ENCODE measurements at regions not wholly inside any gene's neighbourhood (a gene's known extent, or its start where the extent isn't known, plus 50 kb on each side); places are given as distances from the start of the nearest gene placed in this dataset.

DNA sequence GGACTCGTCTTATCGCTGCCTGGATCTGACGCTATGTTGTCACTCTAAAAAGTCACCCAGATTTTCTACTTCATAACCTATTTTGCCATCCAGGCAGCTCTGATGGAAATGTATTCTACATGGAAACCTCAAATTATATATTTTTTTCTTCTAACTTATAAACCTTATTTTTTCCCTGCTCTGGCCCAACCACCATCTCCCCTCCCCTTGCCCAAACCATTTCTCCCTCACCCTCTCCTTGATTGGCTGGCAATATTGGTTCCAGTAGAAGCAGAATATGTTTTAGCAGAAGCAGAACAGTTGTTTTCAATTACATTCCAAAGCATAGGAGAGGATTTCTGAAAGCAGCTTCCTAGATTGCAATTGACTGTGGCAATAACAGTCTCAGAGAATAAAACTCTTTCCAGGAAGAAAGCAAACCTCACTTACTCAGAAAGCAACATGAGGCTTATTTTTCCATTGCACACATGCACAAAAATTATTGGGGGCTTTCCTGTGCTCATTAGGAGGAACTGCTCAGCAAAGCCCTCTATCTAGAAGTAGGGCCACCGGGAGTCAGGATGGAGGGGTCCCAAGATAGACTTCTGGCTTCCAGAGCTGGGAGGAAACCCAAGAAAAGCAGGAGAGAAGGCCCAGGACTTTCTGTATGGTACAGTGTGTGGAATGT is 191.8 kb downstream of the ESM1 start:
- TF ChIP-seq, protein P1, sequence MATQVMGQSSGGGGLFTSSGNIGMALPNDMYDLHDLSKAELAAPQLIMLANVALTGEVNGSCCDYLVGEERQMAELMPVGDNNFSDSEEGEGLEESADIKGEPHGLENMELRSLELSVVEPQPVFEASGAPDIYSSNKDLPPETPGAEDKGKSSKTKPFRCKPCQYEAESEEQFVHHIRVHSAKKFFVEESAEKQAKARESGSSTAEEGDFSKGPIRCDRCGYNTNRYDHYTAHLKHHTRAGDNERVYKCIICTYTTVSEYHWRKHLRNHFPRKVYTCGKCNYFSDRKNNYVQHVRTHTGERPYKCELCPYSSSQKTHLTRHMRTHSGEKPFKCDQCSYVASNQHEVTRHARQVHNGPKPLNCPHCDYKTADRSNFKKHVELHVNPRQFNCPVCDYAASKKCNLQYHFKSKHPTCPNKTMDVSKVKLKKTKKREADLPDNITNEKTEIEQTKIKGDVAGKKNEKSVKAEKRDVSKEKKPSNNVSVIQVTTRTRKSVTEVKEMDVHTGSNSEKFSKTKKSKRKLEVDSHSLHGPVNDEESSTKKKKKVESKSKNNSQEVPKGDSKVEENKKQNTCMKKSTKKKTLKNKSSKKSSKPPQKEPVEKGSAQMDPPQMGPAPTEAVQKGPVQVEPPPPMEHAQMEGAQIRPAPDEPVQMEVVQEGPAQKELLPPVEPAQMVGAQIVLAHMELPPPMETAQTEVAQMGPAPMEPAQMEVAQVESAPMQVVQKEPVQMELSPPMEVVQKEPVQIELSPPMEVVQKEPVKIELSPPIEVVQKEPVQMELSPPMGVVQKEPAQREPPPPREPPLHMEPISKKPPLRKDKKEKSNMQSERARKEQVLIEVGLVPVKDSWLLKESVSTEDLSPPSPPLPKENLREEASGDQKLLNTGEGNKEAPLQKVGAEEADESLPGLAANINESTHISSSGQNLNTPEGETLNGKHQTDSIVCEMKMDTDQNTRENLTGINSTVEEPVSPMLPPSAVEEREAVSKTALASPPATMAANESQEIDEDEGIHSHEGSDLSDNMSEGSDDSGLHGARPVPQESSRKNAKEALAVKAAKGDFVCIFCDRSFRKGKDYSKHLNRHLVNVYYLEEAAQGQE (IDR thresholded peaks at IDR 0.05; ENCODE audit: low read depth), result no peak
- TF ChIP-seq ZBTB7A (IDR thresholded peaks at IDR 0.05; ENCODE audit: low read depth) (no peak), RAD21 (IDR thresholded peaks at IDR 0.05; ENCODE audit: low read depth) (no peak), EGR1 (IDR thresholded peaks at IDR 0.05) (no peak), CREB1 (IDR thresholded peaks at IDR 0.05; ENCODE audit: low read depth) (no peak), TEAD4 (IDR thresholded peaks at IDR 0.05) (no peak), EP300 (IDR thresholded peaks at IDR 0.05; ENCODE audit: borderline replicate concordance) (no peak), TAF1 (IDR thresholded peaks at IDR 0.05; ENCODE audit: low read depth) (no peak), YY1 (IDR thresholded peaks at IDR 0.05; ENCODE audit: low read depth) (no peak), TCF12 (IDR thresholded peaks at IDR 0.05; ENCODE audit: low read depth) (no peak), FOXM1 (IDR thresholded peaks at IDR 0.05; ENCODE audit: borderline replicate concordance, low read depth) (no peak)
- TF ChIP-seq, protein P2, sequence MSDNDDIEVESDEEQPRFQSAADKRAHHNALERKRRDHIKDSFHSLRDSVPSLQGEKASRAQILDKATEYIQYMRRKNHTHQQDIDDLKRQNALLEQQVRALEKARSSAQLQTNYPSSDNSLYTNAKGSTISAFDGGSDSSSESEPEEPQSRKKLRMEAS (IDR thresholded peaks at IDR 0.05), result no peak

DNA sequence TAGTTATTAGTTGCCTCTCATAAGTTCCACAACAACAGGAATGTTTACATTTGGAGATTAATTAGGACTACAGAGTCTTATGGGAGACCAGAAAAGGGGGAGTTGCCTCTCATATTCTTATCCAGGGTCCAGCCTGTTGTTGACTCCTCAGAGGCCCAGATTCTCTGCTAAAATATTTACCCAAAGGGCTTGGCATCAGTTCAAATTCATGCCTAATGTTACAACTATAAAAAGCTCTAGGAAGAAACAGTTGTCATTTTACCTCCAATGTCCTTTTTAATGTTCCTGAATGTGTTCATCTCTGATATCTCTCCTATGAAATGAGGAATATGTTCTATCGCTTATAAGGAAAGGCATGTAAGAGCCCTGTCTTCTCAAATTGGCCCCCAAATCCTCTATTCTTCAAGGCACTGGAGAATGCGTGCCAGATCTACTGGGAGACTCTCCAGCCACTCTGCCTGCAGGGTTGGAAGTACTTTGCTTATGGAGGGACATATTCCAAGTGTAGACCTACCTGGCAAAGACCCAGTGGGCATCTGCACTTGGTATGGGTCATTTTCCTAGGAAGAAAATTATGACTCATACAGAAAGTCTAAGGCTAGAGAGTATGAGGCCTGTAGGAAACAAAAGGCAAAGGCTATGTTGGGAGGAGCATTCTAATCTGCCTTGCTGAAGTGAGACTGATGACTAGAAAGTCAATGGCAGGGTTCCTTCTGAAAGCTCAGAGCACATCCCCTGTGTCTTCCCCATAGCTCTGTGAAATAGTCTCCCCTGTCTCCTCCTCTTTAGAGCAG is 192.6 kb downstream of the ESM1 start:
- TF ChIP-seq, protein P3, sequence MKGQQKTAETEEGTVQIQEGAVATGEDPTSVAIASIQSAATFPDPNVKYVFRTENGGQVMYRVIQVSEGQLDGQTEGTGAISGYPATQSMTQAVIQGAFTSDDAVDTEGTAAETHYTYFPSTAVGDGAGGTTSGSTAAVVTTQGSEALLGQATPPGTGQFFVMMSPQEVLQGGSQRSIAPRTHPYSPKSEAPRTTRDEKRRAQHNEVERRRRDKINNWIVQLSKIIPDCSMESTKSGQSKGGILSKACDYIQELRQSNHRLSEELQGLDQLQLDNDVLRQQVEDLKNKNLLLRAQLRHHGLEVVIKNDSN (IDR thresholded peaks at IDR 0.05), result no peak
- no peak for TF ChIP-seq TCF12 (IDR thresholded peaks at IDR 0.05; ENCODE audit: low read depth)
- no peak for TF ChIP-seq EP300 (IDR thresholded peaks at IDR 0.05; ENCODE audit: borderline replicate concordance)
- no peak for TF ChIP-seq YY1 (IDR thresholded peaks at IDR 0.05; ENCODE audit: low read depth)
- TF ChIP-seq TEAD4 (IDR thresholded peaks at IDR 0.05), result no peak
- no peak for TF ChIP-seq ZBTB7A (IDR thresholded peaks at IDR 0.05; ENCODE audit: low read depth)
- no peak for TF ChIP-seq EGR1 (IDR thresholded peaks at IDR 0.05)
- TF ChIP-seq, protein P1 (IDR thresholded peaks at IDR 0.05; ENCODE audit: low read depth), result no peak
- no peak for TF ChIP-seq FOXM1 (IDR thresholded peaks at IDR 0.05; ENCODE audit: borderline replicate concordance, low read depth)
- no peak for TF ChIP-seq CREB1 (IDR thresholded peaks at IDR 0.05; ENCODE audit: low read depth)
- TF ChIP-seq, protein P2 (IDR thresholded peaks at IDR 0.05), result no peak
- TF ChIP-seq RAD21 (IDR thresholded peaks at IDR 0.05; ENCODE audit: low read depth), result no peak
- no peak for TF ChIP-seq NFIC (IDR thresholded peaks at IDR 0.05)
- no peak for TF ChIP-seq CEBPB (IDR thresholded peaks at IDR 0.05)
- no peak for TF ChIP-seq TAF1 (IDR thresholded peaks at IDR 0.05; ENCODE audit: low read depth)

DNA sequence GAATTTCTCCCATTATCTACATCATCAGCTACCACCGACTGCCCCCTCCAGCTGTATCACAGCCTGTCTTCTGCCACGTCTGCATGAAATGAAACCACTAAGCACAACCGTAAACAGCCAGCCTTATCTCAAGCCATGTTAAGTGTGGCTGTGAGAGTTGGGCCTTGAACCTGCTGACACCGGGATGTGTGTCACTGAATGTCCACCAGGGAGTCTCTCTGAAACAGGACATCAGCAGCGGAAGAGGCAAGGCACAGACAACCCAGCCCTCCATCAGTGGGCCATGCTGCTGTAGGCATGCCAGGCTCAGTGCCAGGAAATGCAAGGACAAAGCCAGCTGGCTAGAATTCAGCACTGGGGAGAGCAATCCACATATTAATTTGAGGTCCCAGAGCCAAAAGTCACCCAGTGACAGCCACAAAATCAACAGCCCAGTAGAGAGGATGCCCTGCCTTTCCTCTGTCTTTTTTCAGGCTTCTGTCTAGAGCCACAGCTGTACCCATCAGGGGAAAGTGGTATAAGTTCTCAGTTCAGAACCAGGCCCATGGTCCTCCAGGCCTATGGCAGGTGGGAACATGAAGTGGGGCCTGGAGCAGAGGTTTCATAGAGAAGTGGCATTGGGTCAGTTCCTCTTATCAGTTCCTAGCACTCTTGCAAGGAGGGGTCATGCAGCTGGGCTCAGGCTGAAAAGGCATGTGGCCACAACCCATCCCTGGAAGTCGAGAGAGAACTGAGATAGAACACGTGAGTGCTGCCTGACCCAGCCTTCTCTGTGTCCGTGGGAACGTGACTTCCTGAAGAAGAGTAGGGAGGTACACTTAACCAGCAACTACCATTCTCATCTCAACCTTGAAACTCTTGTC is 199.4 kb downstream of the ESM1 start:
- TF ChIP-seq NFIC (IDR thresholded peaks at IDR 0.05) (peak; percentile 86), RAD21 (IDR thresholded peaks at IDR 0.05; ENCODE audit: low read depth) (peak; percentile 7; the same call in 1 of the 2 replicates), ZBTB7A (IDR thresholded peaks at IDR 0.05; ENCODE audit: low read depth) (no peak), CREB1 (IDR thresholded peaks at IDR 0.05; ENCODE audit: low read depth) (no peak), EGR1 (IDR thresholded peaks at IDR 0.05) (no peak), TEAD4 (IDR thresholded peaks at IDR 0.05) (peak; percentile 61)
- TF ChIP-seq, protein P1 (IDR thresholded peaks at IDR 0.05; ENCODE audit: low read depth), result peak; percentile 64
